ENCODE measurements at regions not wholly inside any gene's neighbourhood (a gene's known extent, or its start where the extent isn't known, plus 50 kb on each side); places are given as distances from the start of the nearest gene placed in this dataset.

GRCh38 chr4:104967034-104967401 is 179.7 kb upstream of the TET2 start:
- DNase-seq = no peak

DNA sequence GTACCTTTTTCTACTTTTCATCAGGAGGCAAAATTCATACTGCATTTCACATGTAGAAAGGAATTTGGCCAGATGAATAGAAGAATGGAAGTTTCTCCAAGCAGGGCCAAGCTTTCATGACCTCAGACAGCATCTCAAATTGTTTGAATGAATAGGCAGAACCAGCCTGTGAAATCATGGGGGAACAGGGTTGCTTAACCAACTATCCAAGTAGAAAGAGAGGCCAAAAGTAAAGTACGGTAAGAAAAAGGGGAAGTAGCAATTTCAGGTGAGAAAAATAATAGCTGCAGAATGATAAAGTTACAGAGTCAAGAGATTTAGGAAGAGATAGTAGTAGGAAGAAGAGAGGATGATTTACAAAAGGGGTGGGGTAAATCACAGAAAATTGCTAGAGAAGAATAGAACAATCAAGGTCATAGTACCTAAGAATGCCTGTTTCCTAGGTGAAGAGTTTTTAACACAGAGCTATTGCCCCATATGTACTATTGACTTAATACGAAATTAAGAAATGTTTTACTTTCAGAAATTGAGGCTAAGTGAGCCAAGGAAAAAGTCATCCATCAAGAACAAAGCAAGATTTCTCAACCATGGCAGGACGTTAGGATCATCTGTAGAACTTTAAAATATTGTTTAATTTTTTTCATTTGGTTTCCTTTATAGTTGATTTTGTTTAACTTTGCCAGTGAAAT is 177.1 kb upstream of the TET2 start:
- no peak for DNase-seq

DNA sequence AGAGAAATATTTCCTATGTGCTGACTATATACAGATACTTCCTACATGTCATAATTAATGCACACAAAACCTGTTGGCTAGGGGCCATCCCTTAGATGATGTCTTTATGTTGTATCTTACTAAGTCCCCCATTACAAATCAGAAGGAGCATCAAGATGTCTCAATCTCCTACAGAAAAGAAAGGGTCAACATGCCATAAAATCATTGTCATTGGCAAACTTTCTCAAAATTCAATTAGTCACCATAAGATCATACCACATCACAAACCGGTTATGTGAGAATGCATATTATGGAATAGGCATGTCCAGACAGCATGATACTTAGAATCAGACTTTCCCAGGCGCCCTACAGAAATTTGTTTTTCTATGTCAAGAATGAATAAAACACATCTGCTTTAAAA is 175.2 kb upstream of the TET2 start:
- no peak for DNase-seq

DNA sequence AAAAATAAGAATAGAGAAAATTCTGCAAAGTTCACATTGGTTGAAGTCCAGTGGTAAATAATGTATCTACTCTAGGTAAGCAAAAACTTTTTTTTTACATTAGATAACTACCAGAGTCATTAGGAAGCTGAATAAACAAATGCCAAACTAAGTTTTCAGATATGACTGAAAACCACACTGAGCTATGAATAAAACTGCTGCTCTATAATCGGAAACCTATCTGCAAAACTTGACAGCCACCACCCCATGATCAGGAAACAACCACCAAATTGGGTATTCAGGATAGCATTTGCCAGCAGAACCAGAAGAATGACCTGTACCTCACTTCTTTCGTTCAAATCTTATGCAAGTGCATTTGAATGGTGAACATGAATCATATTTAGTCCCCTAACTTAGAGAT is 173.0 kb upstream of the TET2 start:
- no peak for DNase-seq

DNA sequence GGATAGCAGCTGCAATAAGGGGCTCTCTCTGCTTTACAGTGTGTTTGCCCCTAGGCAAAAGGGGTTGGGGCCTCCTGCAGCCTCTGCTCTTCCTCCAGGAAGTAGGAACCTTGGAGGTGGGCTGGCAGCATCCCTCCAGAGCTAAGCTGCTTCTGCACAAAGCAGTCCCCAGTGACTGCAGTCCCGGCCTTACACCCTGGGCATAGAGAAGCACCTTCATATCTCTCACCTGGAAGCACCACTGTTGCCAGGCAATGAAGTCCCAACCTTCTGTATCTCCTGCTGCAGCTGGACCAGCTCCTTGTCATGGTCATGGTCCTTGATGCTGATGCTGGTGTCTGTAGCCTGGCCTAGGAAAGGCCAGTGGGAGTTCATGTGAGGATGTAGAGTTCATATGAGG is 171.1 kb upstream of the TET2 start:
- no peak for DNase-seq

DNA sequence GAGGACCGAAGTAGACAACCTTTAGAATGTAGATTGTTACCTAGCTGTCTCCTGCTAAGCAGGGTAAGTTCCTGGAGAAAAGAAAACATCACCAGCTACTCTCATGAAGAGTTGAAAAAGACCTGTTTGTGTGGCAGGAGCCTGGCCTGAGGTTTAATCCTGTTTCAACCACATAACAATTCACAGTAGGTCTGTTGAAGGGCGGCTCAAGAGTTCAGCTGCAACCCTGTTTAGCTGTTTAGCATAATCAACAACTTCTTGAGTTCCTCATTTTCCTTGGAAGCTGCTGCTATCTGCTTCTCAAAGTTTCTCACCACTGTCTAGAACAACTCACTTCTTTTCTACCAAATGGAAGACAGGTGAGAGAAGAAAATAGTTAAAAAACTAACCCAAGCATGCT is 170.4 kb upstream of the TET2 start:
- no peak for DNase-seq

DNA sequence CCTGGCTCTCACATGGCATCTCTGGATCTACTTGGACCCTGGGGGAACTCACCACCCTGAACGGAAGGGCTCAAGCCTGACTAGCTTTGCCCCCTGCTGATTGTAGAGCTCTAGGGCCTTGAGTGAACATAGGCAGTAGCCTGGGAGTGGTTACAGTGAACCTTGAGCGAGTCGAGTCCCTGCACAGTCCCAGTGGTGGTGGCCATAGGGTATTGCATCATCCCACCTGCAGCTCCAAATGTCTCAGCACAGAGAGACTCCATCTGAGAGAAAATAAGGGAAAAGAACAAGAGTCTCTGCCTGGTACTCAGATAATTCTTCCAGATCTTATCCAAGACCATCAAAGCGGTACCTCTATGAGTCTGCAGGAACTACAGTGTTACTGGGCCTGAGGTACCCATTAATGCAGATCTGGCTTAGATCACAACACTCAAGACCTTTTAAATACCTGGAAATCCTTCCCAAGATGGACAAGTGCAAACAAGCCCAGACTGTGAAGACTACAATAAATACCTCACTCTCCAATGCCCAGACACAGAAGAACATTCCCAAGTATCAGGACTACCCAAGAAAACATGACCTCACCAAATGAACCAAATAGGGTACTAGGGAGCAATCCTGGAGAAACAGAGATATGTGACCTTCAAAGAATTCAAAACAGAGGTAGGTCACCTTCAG is 167.5 kb upstream of the TET2 start:
- DNase-seq = no peak

- no peak for DNase-seq
Measured at GRCh38 chr4:104983615-104984179, 163.0 kb upstream of the TET2 start.

- DNase-seq = no peak
Measured at GRCh38 chr4:104986306-104986705, 160.4 kb upstream of the TET2 start.

GRCh38 chr4:104989371-104989770 is 157.3 kb upstream of the TET2 start:
- DNase-seq = peak; percentile 64

DNA sequence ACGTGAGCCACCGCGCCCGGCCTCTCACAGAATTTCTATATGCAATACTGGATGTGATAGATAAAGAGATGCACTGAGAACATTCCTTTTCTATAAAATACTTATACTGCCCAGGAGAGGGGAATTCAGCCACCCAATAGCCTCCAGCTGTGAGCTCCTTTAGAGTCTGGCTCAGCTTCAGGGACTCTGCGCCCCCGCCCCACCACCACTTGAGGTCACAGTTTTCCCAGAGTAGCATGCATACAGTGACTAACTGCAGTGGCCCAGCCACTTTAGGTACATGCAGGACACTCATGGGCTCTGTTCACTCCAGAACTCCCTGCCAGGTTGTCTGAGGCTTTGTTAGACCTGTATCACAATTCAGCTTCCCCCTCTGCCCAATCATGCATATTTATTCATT is 144.4 kb upstream of the TET2 start:
- no peak for DNase-seq

- no peak for DNase-seq
Measured at GRCh38 chr4:105014234-105014633, 132.4 kb upstream of the TET2 start.

DNA sequence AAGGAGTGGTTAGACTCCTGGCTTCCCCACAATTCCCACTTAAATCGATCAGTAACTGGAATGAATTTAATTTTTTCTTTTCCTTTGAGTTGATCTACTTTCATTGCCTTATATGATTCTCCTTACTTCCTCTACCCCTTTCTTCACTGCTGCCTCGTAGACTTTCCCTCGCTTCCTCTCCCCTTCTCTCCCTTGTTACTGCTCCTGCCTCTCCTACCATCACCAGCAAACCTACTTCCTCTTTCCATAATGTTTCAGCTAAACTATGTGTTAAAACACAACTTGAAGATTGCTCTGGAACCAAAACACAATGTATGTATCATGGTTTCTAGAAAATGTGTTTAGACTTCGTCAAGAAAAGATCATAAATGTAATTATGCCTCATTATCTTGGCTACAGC is 132.0 kb upstream of the TET2 start:
- DNase-seq = no peak

DNA sequence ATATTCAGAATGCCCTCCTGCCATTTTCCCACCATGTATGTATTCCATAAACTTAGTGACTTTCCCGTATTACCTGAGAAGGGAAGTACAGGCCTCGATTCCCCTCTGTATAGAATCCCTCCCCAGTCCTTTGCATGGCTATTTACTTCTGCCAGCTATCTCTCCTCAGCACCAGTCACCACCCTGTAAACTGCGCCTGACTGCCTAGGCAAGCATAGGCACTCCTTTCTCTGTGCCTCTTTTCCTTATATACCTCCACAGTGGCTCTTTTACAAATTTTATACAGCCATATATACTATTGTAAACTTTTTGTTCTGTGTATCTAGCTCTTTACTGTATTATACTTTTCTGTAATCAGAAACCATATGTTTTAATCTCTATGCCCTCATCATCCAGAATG is 130.9 kb upstream of the TET2 start:
- DNase-seq = no peak

GRCh38 chr4:105022811-105023667 is 123.6 kb upstream of the TET2 start:
- DNase-seq = no peak

- DNase-seq = no peak
Measured at GRCh38 chr4:105023668-105024055, 123.0 kb upstream of the TET2 start.

- DNase-seq = no peak
Measured at GRCh38 chr4:105025263-105026017, 121.2 kb upstream of the TET2 start.

- no peak for DNase-seq
Measured at GRCh38 chr4:105036991-105037390, 109.7 kb upstream of the TET2 start.

GRCh38 chr4:105042451-105042850 is 104.2 kb upstream of the TET2 start:
- DNase-seq = no peak

DNA sequence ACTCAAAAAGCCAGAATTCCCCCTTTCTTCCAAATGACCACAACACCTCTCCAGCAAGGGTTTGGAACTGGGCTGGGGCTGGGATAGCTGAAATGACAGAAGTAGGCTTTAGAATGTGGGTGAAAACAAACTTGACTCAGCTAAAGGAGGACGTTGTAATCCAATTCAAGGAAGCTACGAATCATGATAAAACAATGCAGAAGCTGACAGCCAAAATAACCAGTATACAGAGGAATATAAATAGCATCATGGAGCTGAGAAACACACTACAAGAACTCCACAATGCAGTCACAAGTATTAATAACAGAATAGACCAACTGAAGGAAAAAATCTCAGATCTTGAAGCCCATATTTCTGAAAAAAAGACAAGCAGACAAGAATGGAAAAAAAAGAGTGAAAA is 95.8 kb upstream of the TET2 start:
- DNase-seq = no peak

- DNase-seq = no peak
Measured at GRCh38 chr4:105057370-105058105, 89.1 kb upstream of the TET2 start.

DNA sequence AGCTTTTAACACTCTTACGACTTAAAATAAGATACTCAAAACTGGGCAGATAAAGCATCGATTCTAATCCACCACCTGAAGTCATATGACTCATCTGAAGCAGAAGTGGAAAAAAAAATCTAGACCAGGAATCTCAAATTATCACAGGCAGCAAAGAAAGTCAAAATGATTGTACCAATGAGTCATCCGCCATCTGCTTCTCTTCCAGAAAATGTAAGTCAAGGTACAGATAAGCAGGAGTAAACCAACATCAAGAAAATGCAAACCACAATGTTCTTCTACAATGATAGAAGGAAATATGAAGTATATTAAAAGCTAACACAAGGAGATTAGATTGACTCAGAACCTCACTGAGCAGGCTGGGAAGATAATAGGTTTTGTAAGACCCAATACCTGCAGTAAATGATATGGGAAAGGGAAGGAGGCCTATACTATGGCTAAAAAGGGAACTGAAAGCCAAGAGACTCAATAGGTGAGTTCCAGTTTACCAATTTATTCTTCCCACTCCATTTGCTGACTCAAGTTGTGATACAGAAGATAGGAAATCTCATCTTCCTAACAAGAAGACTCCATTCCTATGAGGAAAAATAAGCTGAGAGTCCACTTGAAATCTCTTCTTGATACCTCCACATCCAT is 88.4 kb upstream of the TET2 start:
- no peak for DNase-seq

All from NCI-H1092 treated with DMSO at 0.1 percent for 48 hours (cell line).